ACC112 (cell line): ENCODE measurements at regions not wholly inside any gene's neighbourhood (a gene's known extent, or its start where the extent isn't known, plus 50 kb on each side); places are given as distances from the start of the nearest gene placed in this dataset.

ENCODE experiments used
- H2AFZ ChIP-seq: fragments of 200-600 bp; sonication (generic); one replicate; pipeline ENCODE4 v1.6.0; 2017; ENCODE audit warnings: antibody characterized with exemption, low read length; ENCODE audit not compliant: unreplicated experiment
- H3K27ac ChIP-seq: fragments of 200-600 bp; sonication (generic); 2 replicates; pipeline ENCODE4 v1.5.1; 2014; ENCODE audit warnings: low read depth, mild to moderate bottlenecking, antibody characterized with exemption, low read length, moderate library complexity
- H3K27me3 ChIP-seq: fragments of 200-600 bp; sonication (generic); 2 replicates; pipeline ENCODE4 v1.6.1; 2014; ENCODE audit warnings: mild to moderate bottlenecking, antibody characterized with exemption, low read length, moderate library complexity, mixed read lengths; ENCODE audit not compliant: insufficient read depth
- H3K36me3 ChIP-seq: fragments of 200-600 bp; sonication (generic); 2 replicates; pipeline ENCODE4 v1.6.1; 2016; ENCODE audit warnings: mild to moderate bottlenecking, antibody characterized with exemption, low read length, moderate library complexity, mixed read lengths; ENCODE audit not compliant: insufficient read depth
- H3K4me1 ChIP-seq: fragments of 200-600 bp; sonication (generic); one replicate; pipeline ENCODE4 v1.6.1; 2016; ENCODE audit warnings: low read length, mixed read lengths; ENCODE audit not compliant: insufficient read depth, unreplicated experiment, control insufficient read depth
- H3K4me3 ChIP-seq: fragments of 200-600 bp; sonication (generic); 2 replicates; pipeline ENCODE4 v1.5.1; 2014; ENCODE audit warnings: mild to moderate bottlenecking, low read depth, low read length
- H3K79me2 ChIP-seq: fragments of 200-600 bp; sonication (generic); one replicate; pipeline ENCODE4 v1.6.0; 2016; ENCODE audit warnings: low read length; ENCODE audit not compliant: control insufficient read depth, unreplicated experiment, insufficient read depth

- no peaks in the 10 kb centered on the region for H3K79me2 ChIP-seq
- no peak overlapping the region for H2AFZ ChIP-seq
- no peak overlapping the region for H3K27ac ChIP-seq
- no peak overlapping the region for H3K4me3 ChIP-seq
- H3K4me1 ChIP-seq: no peaks in the 10 kb centered on the region
- H3K36me3 ChIP-seq: no peaks in the 10 kb centered on the region
- 0 out of 2 replicates have a peak, but pooled peaks cover 5% of the 10 kb centered on the region for H3K27me3 ChIP-seq
Observed at GRCh38 chr12:12016284-12017100, 54.2 kb upstream of the BCL2L14 start.

DNA sequence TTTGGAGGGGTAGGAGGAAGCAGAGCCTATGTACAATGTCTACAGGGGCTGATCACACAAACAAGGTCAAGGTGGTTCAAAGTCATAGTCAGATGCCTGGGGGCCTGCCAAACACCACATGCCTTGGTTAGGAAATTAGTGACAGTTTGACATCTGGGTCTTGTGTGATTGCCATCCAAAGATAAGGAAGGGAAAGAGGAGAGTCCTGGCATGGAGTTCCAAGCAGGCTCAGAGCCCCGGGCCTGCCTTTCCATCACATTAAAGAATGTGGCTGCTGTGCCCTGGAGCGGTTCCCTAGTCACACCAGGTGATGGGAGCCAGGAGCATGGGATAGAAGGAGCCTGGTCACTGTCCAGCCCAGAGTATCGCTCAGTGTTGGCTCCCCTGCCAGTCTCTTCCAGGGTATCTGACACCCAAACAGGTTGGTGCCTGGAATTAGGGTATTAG is 53.6 kb upstream of the BCL2L14 start:
- Histone ChIP-seq H2AFZ (no peak overlapping the region), H3K27ac (no peak overlapping the region), H3K27me3 (0 out of 2 replicates have a peak, but pooled peaks cover 5% of the 10 kb centered on the region), H3K4me3 (no peak overlapping the region), H3K79me2 (no peaks in the 10 kb centered on the region), H3K36me3 (no peaks in the 10 kb centered on the region), H3K4me1 (no peaks in the 10 kb centered on the region)

- H3K27me3 ChIP-seq: peaks cover 11% of the 10 kb centered on the region; the same call in 1 of the 2 replicates
- H3K79me2 ChIP-seq: no peaks in the 10 kb centered on the region
- no peak overlapping the region for H3K4me3 ChIP-seq
- H3K4me1 ChIP-seq: no peaks in the 10 kb centered on the region
- H3K36me3 ChIP-seq: no peaks in the 10 kb centered on the region
- H2AFZ ChIP-seq: no peak overlapping the region
- no peak overlapping the region for H3K27ac ChIP-seq
Observed at GRCh38 chr12:12017798-12018197, 52.9 kb upstream of the BCL2L14 start.

GRCh38 chr12:12018454-12018853 is 52.3 kb upstream of the BCL2L14 start:
- no peak overlapping the region for H2AFZ ChIP-seq
- H3K4me1 ChIP-seq: no peaks in the 10 kb centered on the region
- no peaks in the 10 kb centered on the region for H3K79me2 ChIP-seq
- no peaks in the 10 kb centered on the region for H3K36me3 ChIP-seq
- H3K27me3 ChIP-seq: peaks cover 15% of the 10 kb centered on the region
- no peak overlapping the region for H3K27ac ChIP-seq
- no peak overlapping the region for H3K4me3 ChIP-seq

GRCh38 chr12:12019881-12020280 is 50.9 kb upstream of the BCL2L14 start:
- H3K27ac ChIP-seq: no peak overlapping the region
- no peaks in the 10 kb centered on the region for H3K36me3 ChIP-seq
- H3K79me2 ChIP-seq: no peaks in the 10 kb centered on the region
- H3K4me1 ChIP-seq: no peaks in the 10 kb centered on the region
- peaks cover 24% of the 10 kb centered on the region for H3K27me3 ChIP-seq
- H2AFZ ChIP-seq: no peak overlapping the region
- no peak overlapping the region for H3K4me3 ChIP-seq

GRCh38 chr12:12020762-12021161 is 50.0 kb upstream of the BCL2L14 start:
- Histone ChIP-seq H3K79me2 (no peaks in the 10 kb centered on the region), H3K4me1 (no peaks in the 10 kb centered on the region), H3K27me3 (peaks cover 30% of the 10 kb centered on the region), H3K4me3 (no peak overlapping the region), H2AFZ (no peak overlapping the region), H3K36me3 (no peaks in the 10 kb centered on the region), H3K27ac (no peak overlapping the region)
